H1 (cell line): ENCODE measurements at regions not wholly inside any gene's neighbourhood (a gene's known extent, or its start where the extent isn't known, plus 50 kb on each side); places are given as distances from the start of the nearest gene placed in this dataset.

Source experiments
- CTCF ChIA-PET: fragments of 300-600 bp; sonication (Branson Sonifier 250); formaldehyde crosslinking; loops from one replicate; lab custom pipeline; 2021; ENCODE audit not compliant: partially characterized antibody; lab: Charles Lee
- POLR2A ChIA-PET: fragments of 300-600 bp; sonication (Branson Sonifier 250); formaldehyde crosslinking; loops from one replicate; lab custom pipeline; 2021; ENCODE audit warnings: inconsistent platforms; ENCODE audit not compliant: partially characterized antibody; lab: Charles Lee
- DNase-seq, 2 experiments: peaks; one replicate each; pipeline versions ENCODE4 v3.0.0 to v3.0.0-alpha.2; 2010 to 2022; ENCODE audit warnings: low spot score in 2 of 2, low read depth in 1 of 2, mixed read lengths in 1 of 2
- FAIRE-seq: peaks from 2 replicates; lab custom pipeline; 2011; peaks lifted over from hg19 to GRCh38; lab: Jason Lieb, UNC
- H2AFZ ChIP-seq: 2 replicates; pipeline ENCODE4 v1.8.1; 2012; ENCODE audit warnings: low read length, inconsistent platforms
- H2AK5ac ChIP-seq: 2 replicates; pipeline ENCODE4 v1.6.1; 2013; ENCODE audit warnings: low read depth, low read length
- H2BK120ac ChIP-seq: replicated peaks from 2 replicates; pipeline ENCODE3; 2013; ENCODE audit warnings: low read depth, low read length, inconsistent platforms
- H2BK12ac ChIP-seq: 2 replicates; pipeline ENCODE4 v1.6.1; 2013; ENCODE audit warnings: low read depth, low read length
- H2BK15ac ChIP-seq: 2 replicates; pipeline ENCODE4 v1.6.1; 2013; ENCODE audit warnings: low read length
- H2BK20ac ChIP-seq: 2 replicates; pipeline ENCODE4 v1.6.1; 2013; ENCODE audit warnings: low read length
- H2BK5ac ChIP-seq: 2 replicates; pipeline ENCODE4 v1.6.1; 2013; ENCODE audit warnings: low read depth, low read length
- H3K14ac ChIP-seq: 2 replicates; pipeline ENCODE4 v1.6.1; 2013; ENCODE audit warnings: inconsistent platforms; ENCODE audit not compliant: insufficient read length
- H3K18ac ChIP-seq: 2 replicates; pipeline ENCODE4 v1.6.1; 2013; ENCODE audit warnings: low read length; ENCODE audit errors: extremely low read depth
- H3K23ac ChIP-seq: 2 replicates; pipeline ENCODE4 v1.6.1; 2013; ENCODE audit warnings: inconsistent platforms; ENCODE audit not compliant: insufficient read length
- H3K23me2 ChIP-seq: 2 replicates; pipeline ENCODE4 v1.6.1; 2013; ENCODE audit warnings: low read depth, low read length
- H3K27ac ChIP-seq: 2 replicates; pipeline ENCODE4 v1.6.1; 2011; ENCODE audit warnings: low read depth, low read length, inconsistent platforms
- H3K27me3 ChIP-seq, 4 experiments: replicated peaks in 1 of 4; 1 replicate in 1 of 4; 2 replicates in 3 of 4; pipeline versions ENCODE4 v1.6.1 to v1.8.1; 2011 to 2013; ENCODE audit warnings: low read length in 3 of 4, mild to moderate bottlenecking in 3 of 4, inconsistent platforms in 2 of 4, mixed read lengths in 2 of 4, moderate library complexity in 1 of 4; ENCODE audit not compliant: control insufficient read depth in 3 of 4, insufficient read depth in 3 of 4; ENCODE audit errors: extremely low read depth in 1 of 4
- H3K36me3 ChIP-seq, 4 experiments: 2 replicates each; pipeline versions ENCODE4 v1.6.1 to v1.8.1; 2011 to 2013; ENCODE audit warnings: mild to moderate bottlenecking in 4 of 4, low read length in 3 of 4, moderate library complexity in 2 of 4, control low read depth in 1 of 4, inconsistent platforms in 1 of 4; ENCODE audit not compliant: insufficient read depth in 4 of 4, control insufficient read depth in 2 of 4
- H3K4ac ChIP-seq: replicated peaks from 2 replicates; pipeline ENCODE3; 2013; ENCODE audit warnings: low read length, low read depth, mixed read lengths, inconsistent platforms; ENCODE audit not compliant: insufficient read length
- H3K4me1 ChIP-seq, 4 experiments: replicated peaks in 1 of 4; 1 replicate in 1 of 4; 2 replicates in 3 of 4; pipeline versions ENCODE4 v1.6.1 to v1.8.1; 2011 to 2013; ENCODE audit warnings: low read length in 3 of 4, inconsistent platforms in 2 of 4, mixed read lengths in 1 of 4; ENCODE audit not compliant: insufficient read depth in 4 of 4, control insufficient read depth in 3 of 4
- H3K4me2 ChIP-seq, 2 experiments: 2 replicates each; pipeline versions ENCODE4 v1.6.1 to v1.8.1; 2011 to 2013; ENCODE audit warnings: low read depth in 2 of 2, low read length in 2 of 2, control low read depth in 1 of 2, inconsistent platforms in 1 of 2, mild to moderate bottlenecking in 1 of 2; ENCODE audit not compliant: insufficient read depth in 1 of 2
- H3K4me3 ChIP-seq, 4 experiments: fragments of 200-600, 300-600 bp in 1 of 4; sonication (generic), shearing (Covaris generic), sonication (Bioruptor Twin) in 1 of 4; 2 replicates each; pipeline versions ENCODE4 v1.5.1 to v1.8.1; 2011 to 2016; ENCODE audit warnings: low read length in 4 of 4, low read depth in 3 of 4, control low read depth in 2 of 4, inconsistent platforms in 2 of 4, mild to moderate bottlenecking in 2 of 4, mixed read lengths in 1 of 4, moderate library complexity in 1 of 4; ENCODE audit not compliant: insufficient read depth in 2 of 4; ENCODE audit errors: extremely low read depth in 1 of 4
- H3K56ac ChIP-seq: replicated peaks from 2 replicates; pipeline ENCODE3; 2013; ENCODE audit warnings: low read depth, mild to moderate bottlenecking, mixed read lengths, low read length, inconsistent platforms; ENCODE audit not compliant: insufficient read length
- H3K79me1 ChIP-seq: 2 replicates; pipeline ENCODE4 v1.6.1; 2013; ENCODE audit warnings: low read depth, low read length, control low read depth
- H3K79me2 ChIP-seq, 2 experiments: 2 replicates each; pipeline versions ENCODE4 v1.6.1 to v1.8.1; 2012 to 2013; ENCODE audit warnings: low read length in 2 of 2, mild to moderate bottlenecking in 2 of 2, inconsistent platforms in 1 of 2; ENCODE audit not compliant: insufficient read depth in 2 of 2, control insufficient read depth in 1 of 2
- H3K9ac ChIP-seq, 4 experiments: replicated peaks in 1 of 4; 1 replicate in 1 of 4; 2 replicates in 3 of 4; pipeline versions ENCODE4 v1.6.1 to v1.8.1; 2011 to 2013; ENCODE audit warnings: low read depth in 3 of 4, low read length in 3 of 4, control low read depth in 2 of 4, mild to moderate bottlenecking in 2 of 4, moderate library complexity in 2 of 4, inconsistent platforms in 1 of 4; ENCODE audit errors: extremely low read depth in 1 of 4
- H3K9me3 ChIP-seq, 2 experiments: 2 replicates each; pipeline versions ENCODE4 v1.6.1 to v1.8.1; 2012 to 2013; ENCODE audit warnings: mild to moderate bottlenecking in 2 of 2, moderate library complexity in 2 of 2, control low read depth in 1 of 2, inconsistent platforms in 1 of 2, low read depth in 1 of 2, low read length in 1 of 2, mixed read lengths in 1 of 2; ENCODE audit not compliant: insufficient read depth in 2 of 2
- H4K20me1 ChIP-seq, 2 experiments: replicated peaks in 1 of 2; 2 replicates each; pipeline versions ENCODE3 to v1.8.1; 2011 to 2013; ENCODE audit warnings: inconsistent platforms in 2 of 2, low read length in 2 of 2, mild to moderate bottlenecking in 1 of 2; ENCODE audit not compliant: insufficient read depth in 2 of 2, control insufficient read depth in 1 of 2
- H4K5ac ChIP-seq: 2 replicates; pipeline ENCODE4 v1.6.1; 2013; ENCODE audit warnings: low read length, low read depth, mixed read lengths, inconsistent platforms; ENCODE audit not compliant: insufficient read length
- H4K8ac ChIP-seq: 2 replicates; pipeline ENCODE4 v1.8.0; 2013; ENCODE audit warnings: mild to moderate bottlenecking, moderate library complexity, low read length, inconsistent platforms; ENCODE audit not compliant: insufficient read depth; ENCODE audit errors: extremely low read depth
- H4K91ac ChIP-seq: replicated peaks from 2 replicates; pipeline ENCODE3; 2013; ENCODE audit warnings: low read length, mixed read lengths, inconsistent platforms; ENCODE audit not compliant: insufficient read length
- EP300 ChIP-seq, 2 experiments: IDR thresholded peaks; 1 replicate in 1 of 2; 2 replicates in 1 of 2; pipeline ENCODE4 v1.6.1; 2011 to 2012; ENCODE audit warnings: low read depth in 2 of 2, low read length in 2 of 2, mild to moderate bottlenecking in 2 of 2, borderline replicate concordance in 1 of 2, inconsistent platforms in 1 of 2, moderate library complexity in 1 of 2
- GTF2F1 ChIP-seq: IDR thresholded peaks from 2 replicates; pipeline ENCODE4 v1.6.1; 2012; ENCODE audit warnings: low read depth, low read length, improper control_type of control experiment, borderline replicate concordance
- POLR2AphosphoS5 ChIP-seq: IDR thresholded peaks from 2 replicates; pipeline ENCODE4 v1.6.1; 2011; ENCODE audit warnings: low read depth, low read length
- RXRA ChIP-seq: IDR thresholded peaks from 2 replicates; pipeline ENCODE4 v1.6.1; 2011; ENCODE audit warnings: low read depth, mild to moderate bottlenecking, low read length, moderate library complexity; ENCODE audit not compliant: insufficient read depth
- SIX5 ChIP-seq: IDR thresholded peaks from 2 replicates; pipeline ENCODE4 v1.6.1; 2011; ENCODE audit warnings: mild to moderate bottlenecking, low read depth, low read length
- TF ChIP-seq, protein P1 (sequence below): IDR thresholded peaks from 2 replicates; pipeline ENCODE4 v1.6.1; 2012; ENCODE audit warnings: low read length, inconsistent platforms

- DNase-seq (no peak), FAIRE-seq (no peak)
- no peak overlapping the region for H3K23ac ChIP-seq
- no peak overlapping the region for H3K4me2 ChIP-seq
- no peak overlapping the region for H4K91ac ChIP-seq
- no peak overlapping the region for H2BK120ac ChIP-seq
- no peaks in the 10 kb centered on the region for H3K4me1 ChIP-seq
- no peak overlapping the region for H3K27ac ChIP-seq
- H3K18ac ChIP-seq, result no peak overlapping the region
- H3K14ac ChIP-seq, result no peak overlapping the region
- 0 out of 7 replicates have a peak, but pooled peaks cover 0 to 2% (median 0%) of the 10 kb centered on the region in 4 experiments for H3K27me3 ChIP-seq
- no peak overlapping the region for H2BK20ac ChIP-seq
- no peaks in the 10 kb centered on the region for H4K20me1 ChIP-seq
- H3K4ac ChIP-seq, result no peak overlapping the region
- no peak overlapping the region for H3K9ac ChIP-seq
- no peaks in the 10 kb centered on the region for H3K23me2 ChIP-seq
- H3K79me1 ChIP-seq, result no peaks in the 10 kb centered on the region
- H3K36me3 ChIP-seq, result no peaks in the 10 kb centered on the region
- H4K8ac ChIP-seq, result no peak overlapping the region
- H3K79me2 ChIP-seq, result no peaks in the 10 kb centered on the region
- H2BK15ac ChIP-seq, result no peak overlapping the region
- H3K4me3 ChIP-seq, result no peak overlapping the region
- no peaks in the 10 kb centered on the region for H3K9me3 ChIP-seq
- no peak overlapping the region for H2BK12ac ChIP-seq
- no peak overlapping the region for H3K56ac ChIP-seq
- no peak overlapping the region for H2BK5ac ChIP-seq
- no peak overlapping the region for H4K5ac ChIP-seq
- H2AK5ac ChIP-seq, result no peak overlapping the region
- POLR2A ChIA-PET, result no interaction called here
- H2AFZ ChIP-seq, result no peak overlapping the region
- CTCF ChIA-PET, result interaction anchor here (2.0 kb wide), 1 partner anchor 10 kb away, joined by 12 read pairs; no protein-coding TSS in a partner anchor
- TF ChIP-seq POLR2AphosphoS5 (no peak), GTF2F1 (no peak), SIX5 (no peak), EP300 (IDR thresholded peaks at IDR 0.05; ENCODE audit: borderline replicate concordance in 1 of 2, low read depth in 2 of 2, low read length in 2 of 2) (no peak), RXRA (no peak)
- TF ChIP-seq, protein P1, sequence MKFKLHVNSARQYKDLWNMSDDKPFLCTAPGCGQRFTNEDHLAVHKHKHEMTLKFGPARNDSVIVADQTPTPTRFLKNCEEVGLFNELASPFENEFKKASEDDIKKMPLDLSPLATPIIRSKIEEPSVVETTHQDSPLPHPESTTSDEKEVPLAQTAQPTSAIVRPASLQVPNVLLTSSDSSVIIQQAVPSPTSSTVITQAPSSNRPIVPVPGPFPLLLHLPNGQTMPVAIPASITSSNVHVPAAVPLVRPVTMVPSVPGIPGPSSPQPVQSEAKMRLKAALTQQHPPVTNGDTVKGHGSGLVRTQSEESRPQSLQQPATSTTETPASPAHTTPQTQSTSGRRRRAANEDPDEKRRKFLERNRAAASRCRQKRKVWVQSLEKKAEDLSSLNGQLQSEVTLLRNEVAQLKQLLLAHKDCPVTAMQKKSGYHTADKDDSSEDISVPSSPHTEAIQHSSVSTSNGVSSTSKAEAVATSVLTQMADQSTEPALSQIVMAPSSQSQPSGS, result no peak
These were observed 82.4 kb upstream of the KLHL29 start for GRCh38 chr2:23302591-23302990.
